ENCODE measurements at regions not wholly inside any gene's neighbourhood (a gene's known extent, or its start where the extent isn't known, plus 50 kb on each side); places are given as distances from the start of the nearest gene placed in this dataset.

DNA sequence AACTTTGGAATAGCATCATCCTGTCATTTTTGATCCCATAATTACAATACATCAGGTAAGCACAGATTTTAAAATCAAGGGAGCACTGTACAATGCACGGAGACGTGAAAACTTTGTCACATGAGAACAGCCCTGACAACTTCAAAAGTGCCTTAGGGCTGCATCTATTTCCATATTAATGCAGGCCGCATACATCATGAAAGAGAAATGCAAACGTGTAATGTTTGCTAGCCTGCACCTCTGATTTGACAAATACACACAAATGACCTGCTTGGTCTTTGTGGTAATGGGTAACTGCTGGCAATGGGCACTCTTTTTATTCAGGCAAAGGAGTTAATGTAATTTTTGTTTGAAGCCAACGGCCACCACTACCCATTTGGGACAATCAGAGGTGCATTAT is 202.0 kb upstream of the EPHA4 start:
- TF ChIP-seq, protein P1, sequence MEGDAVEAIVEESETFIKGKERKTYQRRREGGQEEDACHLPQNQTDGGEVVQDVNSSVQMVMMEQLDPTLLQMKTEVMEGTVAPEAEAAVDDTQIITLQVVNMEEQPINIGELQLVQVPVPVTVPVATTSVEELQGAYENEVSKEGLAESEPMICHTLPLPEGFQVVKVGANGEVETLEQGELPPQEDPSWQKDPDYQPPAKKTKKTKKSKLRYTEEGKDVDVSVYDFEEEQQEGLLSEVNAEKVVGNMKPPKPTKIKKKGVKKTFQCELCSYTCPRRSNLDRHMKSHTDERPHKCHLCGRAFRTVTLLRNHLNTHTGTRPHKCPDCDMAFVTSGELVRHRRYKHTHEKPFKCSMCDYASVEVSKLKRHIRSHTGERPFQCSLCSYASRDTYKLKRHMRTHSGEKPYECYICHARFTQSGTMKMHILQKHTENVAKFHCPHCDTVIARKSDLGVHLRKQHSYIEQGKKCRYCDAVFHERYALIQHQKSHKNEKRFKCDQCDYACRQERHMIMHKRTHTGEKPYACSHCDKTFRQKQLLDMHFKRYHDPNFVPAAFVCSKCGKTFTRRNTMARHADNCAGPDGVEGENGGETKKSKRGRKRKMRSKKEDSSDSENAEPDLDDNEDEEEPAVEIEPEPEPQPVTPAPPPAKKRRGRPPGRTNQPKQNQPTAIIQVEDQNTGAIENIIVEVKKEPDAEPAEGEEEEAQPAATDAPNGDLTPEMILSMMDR (IDR thresholded peaks at IDR 0.05), result no peak
- no peak for TF ChIP-seq POLR2A (IDR thresholded peaks at IDR 0.05)
